ENCODE measurements at regions not wholly inside any gene's neighbourhood (a gene's known extent, or its start where the extent isn't known, plus 50 kb on each side); places are given as distances from the start of the nearest gene placed in this dataset.

DNA sequence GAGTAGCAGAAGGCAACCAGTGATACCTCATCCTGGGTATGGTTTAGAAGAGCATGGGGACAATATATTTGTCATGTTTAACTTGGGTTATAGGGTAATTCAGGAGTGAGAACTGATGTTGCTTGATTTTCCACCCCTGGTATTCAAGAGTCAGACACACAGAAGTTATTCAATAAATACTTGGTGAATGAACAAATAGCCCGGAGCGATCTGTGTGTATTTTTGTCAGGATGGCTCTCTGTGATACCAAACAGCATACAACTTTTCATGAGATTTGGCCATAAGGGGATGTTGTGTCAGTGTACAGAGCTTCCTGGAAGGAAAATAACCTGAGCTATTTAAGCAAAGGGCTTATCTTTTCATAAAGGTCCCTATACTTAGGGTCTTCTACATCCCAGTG lies 270.2 kb upstream of the C1orf87 start:
- H3K79me2 ChIP-seq (ENCODE audit: insufficient read depth, low read length), result no peaks in the 10 kb centered on the region
- H3K18ac ChIP-seq (ENCODE audit: insufficient read length, low read depth, low read length), result no peak overlapping the region
- Mint-ChIP-seq H3K27me3 (ENCODE audit: low read depth) (no peaks in the 10 kb centered on the region), H3K27ac (no peak overlapping the region), H3K4me3 (no peak overlapping the region), H3K36me3 (ENCODE audit: insufficient read depth in 1 of 3, low read depth in 3 of 3) (no peaks in the 10 kb centered on the region), H3K9me3 (no peaks in the 10 kb centered on the region), H3K4me1 (no peaks in the 10 kb centered on the region)
- no peaks in the 10 kb centered on the region for H3K9me3 ChIP-seq (ENCODE audit: control insufficient read depth, low read depth, low read length)
- H2BK5ac ChIP-seq (ENCODE audit: insufficient read length, low read length), result no peak overlapping the region
- no peak for DNase-seq
- H4K20me1 ChIP-seq (ENCODE audit: control insufficient read depth, insufficient read depth, insufficient read length), result no peaks in the 10 kb centered on the region
- no peak overlapping the region for H3K4ac ChIP-seq (ENCODE audit: low read depth, low read length)
- no peak overlapping the region for H3K9ac ChIP-seq (ENCODE audit: extremely low read depth, insufficient read length, low read length)
- no peak overlapping the region for H4K8ac ChIP-seq (replicated peaks; ENCODE audit: insufficient read length, low read depth, low read length)
- TF ChIP-seq, protein P1, sequence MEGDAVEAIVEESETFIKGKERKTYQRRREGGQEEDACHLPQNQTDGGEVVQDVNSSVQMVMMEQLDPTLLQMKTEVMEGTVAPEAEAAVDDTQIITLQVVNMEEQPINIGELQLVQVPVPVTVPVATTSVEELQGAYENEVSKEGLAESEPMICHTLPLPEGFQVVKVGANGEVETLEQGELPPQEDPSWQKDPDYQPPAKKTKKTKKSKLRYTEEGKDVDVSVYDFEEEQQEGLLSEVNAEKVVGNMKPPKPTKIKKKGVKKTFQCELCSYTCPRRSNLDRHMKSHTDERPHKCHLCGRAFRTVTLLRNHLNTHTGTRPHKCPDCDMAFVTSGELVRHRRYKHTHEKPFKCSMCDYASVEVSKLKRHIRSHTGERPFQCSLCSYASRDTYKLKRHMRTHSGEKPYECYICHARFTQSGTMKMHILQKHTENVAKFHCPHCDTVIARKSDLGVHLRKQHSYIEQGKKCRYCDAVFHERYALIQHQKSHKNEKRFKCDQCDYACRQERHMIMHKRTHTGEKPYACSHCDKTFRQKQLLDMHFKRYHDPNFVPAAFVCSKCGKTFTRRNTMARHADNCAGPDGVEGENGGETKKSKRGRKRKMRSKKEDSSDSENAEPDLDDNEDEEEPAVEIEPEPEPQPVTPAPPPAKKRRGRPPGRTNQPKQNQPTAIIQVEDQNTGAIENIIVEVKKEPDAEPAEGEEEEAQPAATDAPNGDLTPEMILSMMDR (conservative IDR thresholded peaks at IDR 0.05), result no peak
- no peak overlapping the region for H4K5ac ChIP-seq (ENCODE audit: insufficient read length, low read depth, low read length)
- no peaks in the 10 kb centered on the region for H3K4me1 ChIP-seq (ENCODE audit: insufficient read depth, low read length)
- no peak overlapping the region for H2BK120ac ChIP-seq (ENCODE audit: low read depth, low read length, poor library complexity, severe bottlenecking)
- no peaks in the 10 kb centered on the region for H3K27me3 ChIP-seq (ENCODE audit: insufficient read depth, low read length)
- no peak overlapping the region for H3T11ph ChIP-seq (ENCODE audit: low read length)
- no peak overlapping the region for H2AFZ ChIP-seq (ENCODE audit: low read length)
- no peaks in the 10 kb centered on the region for H3K23me2 ChIP-seq (ENCODE audit: insufficient read length, low read depth, low read length, poor library complexity, severe bottlenecking)
- no peak overlapping the region for H3K4me2 ChIP-seq (ENCODE audit: insufficient read depth, insufficient read length, low read length)
- no peak overlapping the region for H3K27ac ChIP-seq (ENCODE audit: insufficient read length, low read depth, low read length)
- no peak overlapping the region for H3K56ac ChIP-seq (ENCODE audit: insufficient read length, low read depth, low read length)
- no peak overlapping the region for H2AK5ac ChIP-seq (ENCODE audit: insufficient read length, low read length)
- no peak overlapping the region for H3K14ac ChIP-seq (ENCODE audit: insufficient read depth, low read length)
- no peak overlapping the region for H4K91ac ChIP-seq (ENCODE audit: insufficient read length, low read depth, low read length)
- no peak overlapping the region for H2BK12ac ChIP-seq (ENCODE audit: insufficient read length, low read depth, low read length)
- H3K23ac ChIP-seq (ENCODE audit: insufficient read length, low read depth, low read length), result no peak overlapping the region
- H3K79me1 ChIP-seq (ENCODE audit: insufficient read depth, low read depth, low read length, poor library complexity, severe bottlenecking), result no peaks in the 10 kb centered on the region
- no CpG with 5 or more reads among the region's 2 CpGs for WGBS (ENCODE audit: extremely low coverage, insufficient read length, low lambda C conversion rate)
- no peak overlapping the region for H2BK20ac ChIP-seq (ENCODE audit: low read depth, low read length, poor library complexity, severe bottlenecking)
- no peak overlapping the region for H2BK15ac ChIP-seq (ENCODE audit: low read depth, low read length)
